GM18507 (cell line): ENCODE measurements at regions not wholly inside any gene's neighbourhood (a gene's known extent, or its start where the extent isn't known, plus 50 kb on each side); places are given as distances from the start of the nearest gene placed in this dataset.
"Not testable (repeated sequence)": the region's sequence is repeated elsewhere in the genome, so short reads cannot be mapped to it uniquely, and the experiment has no call there.

Experiments used
- DNase-seq: peaks from one replicate; pipeline ENCODE4 v3.0.0; 2011; ENCODE audit warnings: low read depth; ENCODE audit not compliant: insufficient read length; ENCODE audit errors: extremely low spot score
- FAIRE-seq: peaks from 2 replicates; lab custom pipeline; 2011; peaks lifted over from hg19 to GRCh38; lab: Jason Lieb, UNC

DNA sequence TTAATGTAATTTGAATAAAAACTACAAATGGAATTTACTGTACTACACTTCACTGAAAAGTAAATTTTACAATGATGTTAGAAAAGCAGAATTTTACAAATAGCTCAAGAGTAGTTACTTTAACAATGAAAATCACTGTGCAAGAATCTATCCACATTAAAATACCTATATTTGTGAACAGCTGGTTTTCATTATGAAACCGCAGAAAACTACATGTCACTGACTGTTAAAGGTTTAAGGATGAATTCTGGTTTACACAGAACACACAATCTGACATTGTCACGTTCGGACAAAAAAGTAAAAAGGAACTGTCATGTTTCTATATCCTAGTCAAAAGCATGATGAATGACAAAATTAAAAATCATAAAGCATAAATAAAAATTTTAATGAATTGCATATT, 415.3 kb upstream of the PRKCQ start:
- FAIRE-seq: no peak
- DNase-seq: no peak

DNA sequence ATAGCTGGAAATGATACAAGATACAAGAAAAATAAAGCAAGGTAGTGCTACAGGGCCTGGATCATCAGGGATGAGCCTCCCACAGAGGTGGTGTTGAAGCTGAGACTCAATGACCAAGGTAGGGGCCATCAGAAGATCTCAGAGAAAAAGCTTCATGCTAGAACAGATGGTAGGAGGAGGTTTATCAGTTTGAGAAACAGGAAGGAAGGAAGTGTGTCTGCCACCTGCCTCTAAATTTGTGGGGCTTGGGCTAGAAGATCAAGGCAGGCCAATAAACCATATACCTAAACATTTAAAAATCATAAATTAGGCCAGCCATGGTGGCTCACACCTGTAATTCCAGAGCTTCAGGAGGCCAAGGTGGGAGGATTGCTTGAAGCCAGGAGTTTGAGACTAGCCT, 410.8 kb upstream of the PRKCQ start:
- FAIRE-seq: no peak
- no peak for DNase-seq

DNA sequence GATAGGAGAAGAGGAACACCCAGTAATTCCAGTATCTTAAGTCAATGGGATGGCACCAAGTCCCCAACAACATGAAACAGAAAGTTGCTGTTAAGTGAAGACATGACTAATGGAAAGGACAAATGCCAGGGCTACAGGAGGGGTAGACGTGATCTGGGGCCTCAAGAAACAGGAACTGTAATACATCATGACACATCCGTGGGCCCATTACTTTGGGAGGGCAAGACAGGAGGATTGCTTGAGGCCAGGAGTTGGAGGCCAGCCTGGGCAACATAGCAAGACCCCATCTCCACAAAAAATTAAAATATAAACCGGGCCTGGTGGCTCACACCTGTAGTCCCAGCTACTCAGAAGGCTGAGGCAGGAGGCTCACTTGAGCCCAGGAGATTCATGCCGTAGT, 408.6 kb upstream of the PRKCQ start:
- DNase-seq (no peak), FAIRE-seq (no peak)

DNA sequence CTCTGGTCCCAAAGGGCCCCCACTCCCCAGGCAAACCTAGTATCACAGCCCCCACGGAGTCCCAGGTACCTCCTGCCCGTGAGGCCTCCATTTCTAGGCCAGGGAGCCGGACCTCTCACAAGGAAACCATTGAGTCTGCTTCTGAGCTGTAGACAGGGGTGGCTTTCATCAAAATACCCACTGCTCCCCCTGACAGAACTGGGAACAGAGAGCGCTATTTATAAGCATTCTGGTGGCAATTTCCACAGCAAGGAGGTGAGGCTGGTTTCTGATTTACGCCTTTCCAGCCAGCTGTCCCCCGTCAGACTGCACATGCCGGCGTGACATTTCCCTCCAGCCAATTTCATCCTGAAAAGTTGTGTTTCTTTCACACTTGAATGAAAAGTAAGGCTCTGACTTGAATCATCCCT, 407.5 kb upstream of the PRKCQ start:
- no peak for DNase-seq
- FAIRE-seq: no peak

DNA sequence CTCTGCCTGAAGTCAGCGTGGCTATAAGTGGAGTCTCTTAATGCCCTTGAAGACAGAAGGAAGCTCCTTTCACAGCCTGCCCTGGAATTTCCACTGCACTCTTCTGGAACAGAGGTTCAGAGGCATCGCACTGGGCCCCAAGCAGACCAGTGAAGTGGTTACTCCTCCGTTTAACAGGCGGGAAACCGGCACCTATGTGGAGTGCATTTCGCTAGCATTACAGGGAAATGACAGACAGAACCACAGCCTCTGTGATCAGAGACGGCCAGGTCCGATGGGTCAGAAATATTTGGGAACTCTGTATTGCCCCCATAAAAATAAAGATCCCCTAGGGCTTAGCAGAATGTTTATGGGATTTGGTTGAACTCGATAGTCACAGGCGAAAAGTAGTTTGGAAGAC, 406.9 kb upstream of the PRKCQ start:
- FAIRE-seq: no peak

DNA sequence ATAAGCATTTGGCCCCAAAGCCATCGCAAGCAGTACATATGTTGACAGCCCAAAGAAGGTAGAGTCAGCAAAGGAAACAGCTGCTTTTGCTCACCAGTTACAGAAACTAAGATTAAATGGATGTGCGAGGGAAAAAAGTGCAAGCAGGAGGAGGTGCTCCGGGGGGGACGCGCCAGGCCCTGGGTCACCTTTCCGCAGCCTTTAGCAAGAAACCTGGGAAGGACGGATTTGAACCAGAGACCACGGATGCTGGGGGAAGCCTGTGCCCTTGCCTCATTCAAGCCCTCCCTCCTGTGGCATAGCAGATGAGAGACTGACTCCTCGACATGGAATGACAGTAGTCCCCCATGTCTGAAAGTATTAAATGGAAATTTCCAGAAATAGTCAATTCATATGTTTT, 405.6 kb upstream of the PRKCQ start:
- no peak for DNase-seq
- no peak for FAIRE-seq

More for the DNA sequence above, 406.9 kb upstream of the PRKCQ start:
- no peak for DNase-seq

DNA sequence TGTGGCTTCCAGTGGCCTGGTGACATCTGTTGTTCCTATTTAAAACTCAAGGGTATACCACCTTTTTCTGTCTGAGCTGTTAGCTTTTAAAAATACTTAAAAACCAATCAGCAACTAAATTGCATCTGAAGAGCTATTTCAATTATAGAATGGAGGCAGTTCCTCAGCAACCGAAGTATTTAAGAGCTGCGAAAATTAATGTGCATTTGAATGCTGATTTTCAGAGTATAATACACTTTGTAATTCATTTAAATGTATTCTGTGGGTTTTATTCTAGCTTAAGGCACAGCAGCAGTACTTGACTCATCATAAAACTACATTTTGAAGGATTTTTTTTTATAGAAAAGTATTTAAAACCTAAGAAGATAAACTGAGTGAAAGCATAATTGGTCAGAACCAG, 404.9 kb upstream of the PRKCQ start:
- FAIRE-seq (no peak), DNase-seq (no peak)

DNA sequence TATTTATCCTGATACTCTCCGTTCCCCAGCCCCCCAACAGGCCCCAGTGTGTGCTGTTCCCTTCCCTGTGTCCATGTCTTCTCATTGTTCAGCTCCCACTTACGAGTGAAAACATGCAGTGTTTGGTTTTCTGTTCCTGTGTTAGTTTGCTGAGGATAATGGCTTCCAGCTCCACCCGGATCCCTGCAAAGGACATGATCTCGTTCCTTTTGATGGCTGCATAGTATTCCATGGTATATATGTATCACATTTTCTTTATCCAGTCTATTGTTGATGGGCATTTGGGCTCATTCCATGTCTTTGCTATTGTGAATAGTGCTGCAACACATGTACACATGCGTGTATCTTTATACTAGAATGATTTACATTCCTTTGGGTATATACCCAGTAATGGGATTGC, 403.9 kb upstream of the PRKCQ start:
- not testable (repeated sequence) for FAIRE-seq, DNase-seq

DNA sequence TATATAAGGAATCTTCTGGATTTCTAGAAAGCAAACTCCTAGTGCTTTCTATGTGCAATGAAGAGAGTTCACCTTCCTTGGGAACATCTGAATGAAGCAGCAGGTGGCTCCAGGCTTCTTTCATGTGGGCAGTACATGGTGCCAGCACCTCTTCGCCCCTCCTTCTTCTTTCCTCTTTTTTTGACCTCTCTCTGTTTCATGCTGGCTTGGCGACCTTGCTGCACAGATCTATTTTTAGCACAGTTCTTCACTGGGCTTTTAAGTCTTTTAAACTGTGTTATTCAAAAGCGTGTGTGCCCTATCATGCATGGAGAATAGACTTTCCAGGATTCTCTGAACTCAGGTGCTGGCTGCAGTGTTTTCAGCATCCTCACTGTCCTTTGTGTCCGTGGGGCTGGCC, 400.3 kb upstream of the PRKCQ start:
- FAIRE-seq (no peak), DNase-seq (no peak)

DNA sequence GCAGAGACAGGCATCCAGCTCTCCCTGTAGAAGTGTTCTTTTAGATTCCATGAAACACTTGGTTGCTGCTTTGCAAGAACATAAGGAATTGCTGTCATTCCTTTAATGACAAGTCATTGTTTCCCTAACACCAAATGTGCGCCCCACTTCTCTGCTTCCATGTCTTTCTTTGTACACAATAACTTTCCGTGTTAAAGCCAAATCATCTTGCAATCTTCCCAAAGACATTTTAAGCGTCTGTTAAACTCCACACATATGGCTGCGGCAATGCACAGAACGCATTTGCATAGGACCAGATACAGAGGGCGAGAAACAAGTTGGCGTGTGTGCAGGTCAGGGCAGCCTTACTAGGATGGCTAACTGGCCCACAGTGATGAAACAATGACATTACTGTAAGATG, 399.3 kb upstream of the PRKCQ start:
- DNase-seq (no peak), FAIRE-seq (no peak)

DNA sequence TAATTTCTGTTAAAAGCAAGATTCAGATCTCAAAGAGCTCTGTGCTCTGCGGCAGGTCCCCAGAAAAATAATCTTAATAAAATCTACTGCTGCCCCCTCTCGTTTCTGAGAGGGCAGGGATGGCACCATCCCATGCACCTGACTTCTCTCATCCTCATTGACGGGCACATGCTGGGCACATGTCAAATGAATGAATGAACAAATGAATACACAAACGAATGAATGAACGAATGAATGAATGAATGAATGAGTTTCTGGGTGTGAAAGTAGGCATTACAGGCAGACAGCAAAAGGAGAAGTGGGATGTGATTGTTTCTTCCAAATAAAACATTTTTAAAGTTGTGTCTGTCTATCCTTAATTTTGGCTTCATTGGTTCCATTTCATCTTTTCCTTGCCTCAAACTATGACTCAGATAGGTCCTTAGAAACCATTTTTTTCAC, 398.1 kb upstream of the PRKCQ start:
- DNase-seq (no peak), FAIRE-seq (no peak)

DNA sequence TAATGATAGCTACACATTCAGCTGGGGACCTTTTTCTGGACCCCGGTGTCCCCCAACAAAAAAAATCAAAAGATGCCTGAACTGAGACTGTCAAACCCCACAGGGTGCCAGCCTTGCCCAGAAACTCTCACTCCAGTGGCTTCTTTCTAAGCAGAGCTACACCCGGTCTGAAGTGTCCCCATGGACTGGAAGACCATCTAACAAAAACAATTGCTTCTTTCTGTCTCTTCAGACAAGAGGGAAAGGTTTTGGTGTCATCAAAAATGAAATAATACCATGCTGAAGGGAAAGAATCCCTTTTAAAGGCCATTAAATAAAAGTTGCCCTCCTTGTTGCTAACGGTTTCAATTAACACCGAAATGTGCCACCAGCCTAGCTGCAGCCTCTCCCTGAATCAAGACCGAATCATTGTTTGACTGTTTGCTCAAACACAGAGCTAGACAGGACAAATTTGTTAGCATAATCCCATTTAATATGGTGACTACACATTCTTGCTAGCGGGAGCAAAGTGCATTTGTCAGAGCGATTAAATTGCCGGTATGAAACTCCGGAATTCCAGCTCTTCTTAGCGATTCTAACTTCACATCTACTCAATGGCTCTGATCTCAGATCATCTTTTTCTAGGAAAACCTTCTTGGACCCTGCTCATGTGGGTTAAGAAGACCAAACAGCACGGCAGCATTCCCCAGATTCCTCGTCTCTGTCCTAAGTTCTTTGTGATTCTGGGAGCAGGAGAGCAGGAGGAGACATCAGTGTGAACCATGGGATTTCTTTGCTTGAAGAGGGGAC, 397.5 kb upstream of the PRKCQ start:
- DNase-seq (no peak), FAIRE-seq (no peak)

DNA sequence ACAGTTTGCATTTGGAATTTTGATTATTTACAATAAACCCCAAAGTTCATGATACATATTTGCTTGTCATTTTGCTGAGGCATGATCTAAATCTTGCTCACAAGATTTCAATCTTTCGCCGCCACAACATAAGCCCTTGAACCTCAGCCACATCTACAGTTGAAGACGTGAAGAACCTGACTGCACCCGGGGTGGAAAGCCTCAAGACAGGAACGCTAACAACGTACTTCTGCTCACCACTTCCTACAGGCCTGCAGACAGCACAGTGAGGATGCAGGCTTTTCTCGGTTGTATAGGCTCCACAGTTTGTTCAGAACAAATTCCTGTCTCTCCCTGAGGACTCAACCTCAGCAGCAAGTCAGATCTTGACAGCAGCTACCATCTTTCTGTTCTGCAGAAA, 393.8 kb upstream of the PRKCQ start:
- FAIRE-seq: no peak
- no peak for DNase-seq

DNA sequence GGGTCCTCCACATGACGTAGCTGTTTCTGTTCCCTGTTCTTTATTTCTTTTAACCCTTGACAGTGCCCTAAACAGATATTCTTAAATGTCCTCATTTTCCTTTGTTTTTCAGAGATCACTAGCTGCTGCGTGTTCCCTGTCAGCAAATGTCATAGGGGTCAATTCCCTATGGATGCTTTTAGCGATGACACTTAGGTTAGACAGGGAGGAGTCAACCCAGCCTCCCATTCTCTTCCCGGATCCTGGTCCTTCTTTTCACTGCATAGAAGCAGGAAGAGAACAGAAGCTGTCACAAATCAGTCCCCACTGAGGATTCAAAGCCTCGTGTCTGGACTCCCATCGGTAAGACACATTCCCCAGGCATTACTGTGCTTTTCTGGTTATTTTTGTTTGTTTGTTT, 392.1 kb upstream of the PRKCQ start:
- DNase-seq (no peak), FAIRE-seq (no peak)

DNA sequence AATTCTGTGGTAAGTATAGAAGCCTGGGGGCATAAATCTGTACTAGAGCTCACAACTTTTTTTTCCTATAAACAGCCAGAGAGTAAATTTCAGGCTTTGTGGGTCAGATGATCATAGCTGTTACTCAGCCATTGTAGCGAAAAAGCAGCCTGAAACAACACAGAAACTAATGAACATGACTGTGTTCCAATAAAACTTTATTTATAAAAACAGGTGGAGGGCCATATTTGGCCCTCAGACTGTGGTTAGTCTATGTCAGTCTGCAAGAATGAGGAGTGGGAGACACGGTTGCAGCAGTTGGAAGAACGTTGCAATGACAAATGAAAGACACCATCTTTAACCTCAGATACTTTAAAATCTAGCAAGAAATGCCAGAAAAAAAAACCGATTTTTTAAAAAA, 389.6 kb upstream of the PRKCQ start:
- no peak for FAIRE-seq
- DNase-seq: no peak

DNA sequence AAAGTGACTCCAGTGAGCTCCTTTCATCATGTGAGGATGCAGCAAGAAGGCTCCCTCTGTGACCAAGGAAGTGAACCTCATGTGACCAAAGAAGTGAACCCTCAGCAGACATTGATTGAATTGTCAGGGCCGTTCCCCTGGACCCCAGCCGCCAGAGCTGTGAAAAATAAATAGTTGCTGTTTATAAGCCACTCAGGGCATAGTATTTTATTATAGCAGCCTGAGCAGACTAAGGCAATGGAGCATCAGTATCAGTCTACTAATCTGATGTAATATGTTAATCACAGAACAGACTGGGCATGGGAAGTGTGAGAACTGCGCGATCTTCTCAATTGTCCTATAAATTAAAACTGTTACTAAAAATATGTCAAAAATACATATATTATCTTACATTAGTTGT, 384.5 kb upstream of the PRKCQ start:
- no peak for FAIRE-seq
- DNase-seq: no peak

DNA sequence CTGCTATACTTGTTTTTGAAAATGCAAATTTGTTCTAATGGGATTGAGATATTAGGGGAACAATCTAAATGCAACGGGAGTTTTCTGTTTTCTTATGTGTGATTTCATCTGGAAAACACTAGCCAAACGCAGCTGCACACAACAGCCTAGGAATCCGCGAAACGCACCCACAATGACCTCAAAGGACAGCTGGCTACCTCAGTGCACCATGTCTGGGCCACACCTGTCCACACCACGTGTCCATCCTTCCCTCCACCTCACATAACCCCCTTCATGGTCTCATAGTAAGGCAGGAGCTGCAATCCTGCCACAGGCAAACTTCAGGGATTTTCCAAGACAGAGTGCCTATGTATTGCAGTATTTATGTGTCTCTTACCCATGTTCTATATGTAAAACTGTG, 382.5 kb upstream of the PRKCQ start:
- no peak for FAIRE-seq

DNA sequence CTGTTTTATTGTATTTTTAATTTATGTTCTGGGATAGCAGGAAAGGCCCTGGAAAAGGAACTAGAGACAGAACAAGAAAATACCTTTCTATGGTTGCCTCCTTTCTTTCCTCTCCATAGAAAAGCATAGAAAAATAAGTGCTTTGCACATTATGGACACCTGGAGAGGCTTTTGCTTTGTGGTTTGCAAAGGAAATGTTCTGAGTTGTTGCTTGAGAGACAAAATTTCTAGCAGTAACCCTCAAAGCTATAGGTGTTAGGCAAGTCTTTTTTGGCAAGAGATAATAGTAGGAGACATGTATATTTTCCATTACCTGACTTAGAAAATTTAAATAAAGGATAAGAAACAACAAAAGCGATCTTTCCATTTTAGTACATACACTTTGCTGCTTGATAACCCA, 378.6 kb upstream of the PRKCQ start:
- DNase-seq (no peak), FAIRE-seq (no peak)

More for the DNA sequence above, 382.5 kb upstream of the PRKCQ start:
- DNase-seq: no peak

DNA sequence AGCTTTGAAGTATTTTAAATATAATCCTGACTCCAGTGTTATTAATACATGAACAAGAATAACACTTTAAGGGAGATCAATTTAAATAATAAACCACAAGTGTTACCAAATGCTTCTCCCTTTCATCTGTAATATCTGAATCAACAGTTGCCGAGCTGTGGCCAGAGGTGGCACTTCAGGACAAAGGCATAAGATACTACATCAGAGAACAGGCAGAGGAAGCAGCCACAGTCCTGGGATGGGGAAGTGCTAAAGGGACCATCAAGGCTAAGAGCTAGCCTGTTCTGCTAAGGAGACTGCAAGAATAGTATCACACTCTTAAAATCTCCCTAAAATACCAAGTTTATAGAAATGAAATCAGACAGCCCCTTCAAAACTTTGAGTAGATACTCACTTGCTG, 378.2 kb upstream of the PRKCQ start:
- FAIRE-seq (no peak), DNase-seq (no peak)

DNA sequence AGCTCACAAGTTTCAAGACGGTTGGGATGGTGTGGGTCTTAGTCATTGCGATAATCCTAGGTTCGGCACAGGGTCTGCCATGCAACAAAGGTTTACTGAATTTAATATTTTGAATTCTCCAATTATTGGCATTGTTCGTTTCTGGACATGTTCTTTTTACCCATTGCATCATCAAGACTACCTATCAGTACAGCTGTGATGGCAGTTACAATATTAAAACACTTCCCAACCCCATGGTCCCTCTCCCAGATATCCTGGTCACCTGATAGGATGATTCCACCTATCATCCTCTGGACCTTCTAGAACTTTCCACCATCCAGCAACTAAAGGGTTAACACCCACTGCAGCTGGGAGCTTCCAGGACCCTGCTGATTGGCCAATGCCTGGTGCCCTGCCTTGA, 377.8 kb upstream of the PRKCQ start:
- no peak for FAIRE-seq

DNA sequence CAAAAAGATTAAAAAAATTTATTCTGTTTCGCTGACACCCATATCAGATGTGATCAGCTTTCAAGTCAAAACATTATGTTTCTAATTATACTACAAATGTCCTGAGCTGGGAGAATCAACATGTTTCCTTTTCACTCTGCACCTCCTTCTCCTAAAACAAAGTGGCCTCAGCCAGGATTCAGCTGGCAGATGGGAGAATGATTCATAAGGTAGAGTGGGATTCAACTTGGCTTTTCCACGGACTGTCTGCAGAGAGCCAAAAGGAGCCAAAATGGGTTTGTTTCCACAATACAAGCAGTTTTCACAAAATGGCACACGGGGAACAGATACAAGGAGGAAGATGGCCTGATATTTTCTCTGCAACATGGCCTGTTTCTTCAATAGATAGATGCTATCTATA, 376.5 kb upstream of the PRKCQ start:
- DNase-seq (no peak), FAIRE-seq (no peak)

More for the DNA sequence above, 377.8 kb upstream of the PRKCQ start:
- DNase-seq: no peak
